ENCODE measurements at regions not wholly inside any gene's neighbourhood (a gene's known extent, or its start where the extent isn't known, plus 50 kb on each side); places are given as distances from the start of the nearest gene placed in this dataset.

DNA sequence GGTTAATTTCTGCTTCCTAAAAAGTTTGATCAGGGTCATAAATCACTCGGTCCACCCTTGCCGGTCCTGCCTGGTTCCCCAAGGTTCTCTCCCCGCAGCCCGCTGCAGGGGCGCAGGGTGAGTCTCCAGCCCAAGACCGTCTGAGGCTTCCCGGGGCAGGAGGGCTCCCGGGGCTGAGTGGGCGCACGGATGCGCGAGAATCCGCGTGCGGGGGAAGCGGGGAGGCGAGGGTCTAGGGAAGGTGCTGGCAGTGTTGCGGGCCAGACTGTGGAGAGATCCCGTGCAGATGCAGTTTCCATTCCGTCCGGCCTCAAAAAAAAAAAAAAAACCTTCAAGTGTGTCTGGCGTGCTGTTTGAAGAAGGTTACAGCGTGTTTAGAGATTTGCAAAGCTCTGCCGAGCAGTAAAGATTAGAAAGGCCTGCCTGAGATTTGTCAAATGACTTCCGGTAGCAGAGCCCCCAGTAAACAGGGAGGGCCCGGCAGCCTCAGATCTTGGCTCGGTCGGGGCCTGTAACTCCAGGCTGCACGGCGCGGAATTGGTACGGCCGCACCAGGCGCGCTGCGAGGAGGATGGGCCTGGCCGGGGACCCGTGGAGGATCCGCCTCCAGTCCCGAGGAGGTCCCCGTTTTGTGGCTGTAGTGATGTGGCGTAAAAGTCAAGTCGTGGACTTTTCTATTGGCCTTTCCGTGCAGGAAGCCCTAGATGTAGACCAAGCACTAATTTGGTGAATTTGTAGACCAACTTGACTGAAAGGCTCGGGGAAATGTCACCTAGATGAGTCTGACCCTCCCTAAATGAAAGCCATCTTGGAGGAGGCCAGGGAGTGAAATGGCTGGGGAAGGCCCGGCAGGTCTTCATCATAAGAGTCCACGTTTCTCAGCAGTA is 293.2 kb upstream of the NFE2L3 start:
- H3K9ac ChIP-seq (ENCODE audit: insufficient read length), result no peak overlapping the region
- no peaks in the 10 kb centered on the region for H3K9me3 ChIP-seq (ENCODE audit: low read depth, low read length)
- no peak overlapping the region for H3K4me3 ChIP-seq
- H3K36me3 ChIP-seq (ENCODE audit: insufficient read depth, low read length), result no peaks in the 10 kb centered on the region
- no peak overlapping the region for H3K27ac ChIP-seq
- TF ChIP-seq POLR2AphosphoS5 (IDR thresholded peaks at IDR 0.05; ENCODE audit: borderline replicate concordance, low read depth, low read length) (no peak), EZH2 (IDR thresholded peaks at IDR 0.05) (no peak), FOXP2 (optimal IDR thresholded peaks at IDR 0.05; ENCODE audit: control extremely low read depth, extremely low read length, insufficient read depth) (no peak)
- no peak for DNase-seq (ENCODE audit: low read depth, low spot score)

- Histone ChIP-seq H3K9me3 (ENCODE audit: low read depth, low read length) (no peaks in the 10 kb centered on the region), H3K4me3 (no peak overlapping the region), H3K27ac (no peak overlapping the region), H3K36me3 (ENCODE audit: insufficient read depth, low read length) (no peaks in the 10 kb centered on the region), H3K9ac (ENCODE audit: insufficient read length) (no peak overlapping the region)
- no peak for DNase-seq (ENCODE audit: low read depth, low spot score)
- no peak for TF ChIP-seq EZH2 (IDR thresholded peaks at IDR 0.05)
- no peak for TF ChIP-seq POLR2AphosphoS5 (IDR thresholded peaks at IDR 0.05; ENCODE audit: borderline replicate concordance, low read depth, low read length)
- TF ChIP-seq FOXP2 (optimal IDR thresholded peaks at IDR 0.05; ENCODE audit: control extremely low read depth, extremely low read length, insufficient read depth), result no peak
Observed at GRCh38 chr7:25859412-25860274, 292.4 kb upstream of the NFE2L3 start.

GRCh38 chr7:25860275-25861163 is 291.5 kb upstream of the NFE2L3 start:
- H3K27ac ChIP-seq, result no peak overlapping the region
- no peak for DNase-seq (ENCODE audit: low read depth, low spot score)
- H3K36me3 ChIP-seq (ENCODE audit: insufficient read depth, low read length), result no peaks in the 10 kb centered on the region
- TF ChIP-seq FOXP2 (optimal IDR thresholded peaks at IDR 0.05; ENCODE audit: control extremely low read depth, extremely low read length, insufficient read depth) (no peak), POLR2AphosphoS5 (IDR thresholded peaks at IDR 0.05; ENCODE audit: borderline replicate concordance, low read depth, low read length) (no peak), EZH2 (IDR thresholded peaks at IDR 0.05) (no peak)
- H3K4me3 ChIP-seq, result no peak overlapping the region
- no peaks in the 10 kb centered on the region for H3K9me3 ChIP-seq (ENCODE audit: low read depth, low read length)
- H3K9ac ChIP-seq (ENCODE audit: insufficient read length), result no peak overlapping the region

- H3K9ac ChIP-seq (ENCODE audit: insufficient read length), result no peak overlapping the region
- H3K27ac ChIP-seq, result peak overlapping the region; percentile 75; the same call in 1 of the 2 replicates
Observed at GRCh38 chr7:25861164-25861496, 290.9 kb upstream of the NFE2L3 start.

DNA sequence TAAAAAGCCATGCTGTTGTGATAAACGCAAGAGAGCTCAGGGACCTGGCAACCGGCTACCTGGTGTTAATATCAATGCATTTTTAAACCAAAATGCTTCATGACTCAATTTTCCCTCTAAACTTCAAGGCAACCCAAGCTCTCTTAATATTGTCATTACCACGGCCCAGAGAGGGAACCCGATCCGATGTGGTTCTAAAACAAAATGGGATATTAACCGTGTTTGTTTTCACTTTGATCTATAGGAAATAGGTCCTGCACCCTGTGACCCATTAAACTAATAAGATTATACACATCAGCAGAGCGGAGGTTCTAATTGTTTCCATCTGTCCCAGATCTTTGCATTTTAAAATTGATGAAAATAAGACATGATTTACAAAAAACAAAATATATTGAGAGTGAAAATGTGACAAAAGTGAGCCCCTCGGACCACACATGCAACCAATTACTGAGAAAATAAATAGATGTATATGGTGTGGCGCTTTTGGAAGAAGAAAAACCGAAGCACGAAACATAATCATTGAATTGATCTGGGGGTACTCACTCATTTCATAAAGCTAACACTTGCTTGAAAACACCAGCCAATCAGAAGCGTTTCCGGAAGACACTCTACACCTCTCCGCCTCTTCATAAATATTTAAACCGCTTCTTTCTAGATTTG is 290.3 kb upstream of the NFE2L3 start:
- TF ChIP-seq EZH2 (IDR thresholded peaks at IDR 0.05) (no peak), FOXP2 (optimal IDR thresholded peaks at IDR 0.05; ENCODE audit: control extremely low read depth, extremely low read length, insufficient read depth) (no peak), POLR2AphosphoS5 (IDR thresholded peaks at IDR 0.05; ENCODE audit: borderline replicate concordance, low read depth, low read length) (no peak)
- peak; percentile 18 for DNase-seq (ENCODE audit: low read depth, low spot score)
- peak overlapping the region; percentile 79 for H3K4me3 ChIP-seq
- no peaks in the 10 kb centered on the region for H3K9me3 ChIP-seq (ENCODE audit: low read depth, low read length)
- peak overlapping the region; percentile 54 for H3K9ac ChIP-seq (ENCODE audit: insufficient read length)
- no peaks in the 10 kb centered on the region for H3K36me3 ChIP-seq (ENCODE audit: insufficient read depth, low read length)
- peak overlapping the region; percentile 75; the same call in 1 of the 2 replicates for H3K27ac ChIP-seq

More at GRCh38 chr7:25861164-25861496, 290.9 kb upstream of the NFE2L3 start:
- DNase-seq (ENCODE audit: low read depth, low spot score), result no peak
- Histone ChIP-seq H3K4me3 (peak overlapping the region; percentile 79), H3K9me3 (ENCODE audit: low read depth, low read length) (no peaks in the 10 kb centered on the region), H3K36me3 (ENCODE audit: insufficient read depth, low read length) (no peaks in the 10 kb centered on the region)
- no peak for TF ChIP-seq EZH2 (IDR thresholded peaks at IDR 0.05)
- no peak for TF ChIP-seq FOXP2 (optimal IDR thresholded peaks at IDR 0.05; ENCODE audit: control extremely low read depth, extremely low read length, insufficient read depth)

DNA sequence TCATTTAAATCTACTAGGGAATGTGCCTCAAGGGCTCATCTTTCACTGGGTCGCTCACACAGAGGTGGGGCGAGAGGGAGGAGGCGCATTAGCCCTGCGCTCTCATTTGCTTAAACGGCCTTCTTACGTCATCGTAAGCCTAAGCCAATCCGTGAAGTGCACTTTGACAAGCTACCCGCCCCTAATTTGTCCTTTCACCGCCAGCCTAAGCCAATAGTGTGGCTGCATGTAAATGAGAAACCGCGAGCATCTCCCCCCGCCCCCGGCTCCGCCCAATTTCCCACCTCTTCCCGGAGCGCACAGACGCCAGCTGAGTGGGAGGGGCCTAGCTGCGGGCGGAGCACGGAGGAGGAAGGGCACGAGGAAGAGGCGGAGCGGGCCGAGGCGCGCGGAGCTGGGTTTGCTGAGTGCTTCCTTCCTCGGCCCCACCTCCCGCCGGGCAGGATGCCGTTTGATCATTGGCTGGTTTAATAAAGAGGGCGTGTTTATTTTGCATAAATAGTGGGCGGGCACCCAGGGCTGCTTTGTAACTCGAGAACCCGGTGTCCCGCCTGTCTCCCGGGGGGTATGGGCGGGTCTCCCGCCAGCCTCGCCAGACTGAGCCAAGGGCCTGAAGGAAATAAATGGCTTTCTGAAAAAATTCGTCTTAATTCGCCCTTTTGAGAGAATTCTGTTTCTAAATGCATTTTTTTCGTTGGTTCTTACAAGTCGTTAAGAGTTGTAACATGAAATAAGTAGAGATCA is 289.6 kb upstream of the NFE2L3 start:
- H3K4me3 ChIP-seq, result peak overlapping the region; percentile 86
- TF ChIP-seq POLR2AphosphoS5 (IDR thresholded peaks at IDR 0.05; ENCODE audit: borderline replicate concordance, low read depth, low read length), result no peak
- no peak for TF ChIP-seq EZH2 (IDR thresholded peaks at IDR 0.05)
- TF ChIP-seq FOXP2 (optimal IDR thresholded peaks at IDR 0.05; ENCODE audit: control extremely low read depth, extremely low read length, insufficient read depth), result peak; percentile 86
- H3K36me3 ChIP-seq (ENCODE audit: insufficient read depth, low read length), result no peaks in the 10 kb centered on the region
- peak overlapping the region; percentile 86 for H3K27ac ChIP-seq
- no peaks in the 10 kb centered on the region for H3K9me3 ChIP-seq (ENCODE audit: low read depth, low read length)
- peak overlapping the region; percentile 68 for H3K9ac ChIP-seq (ENCODE audit: insufficient read length)
- peak; percentile 100 for DNase-seq (ENCODE audit: low read depth, low spot score)

All from SK-N-MC (cell line).